ENCODE measurements at regions not wholly inside any gene's neighbourhood (a gene's known extent, or its start where the extent isn't known, plus 50 kb on each side); places are given as distances from the start of the nearest gene placed in this dataset.
"Not testable (repeated sequence)": the region's sequence is repeated elsewhere in the genome, so short reads cannot be mapped to it uniquely, and the experiment has no call there.

DNA sequence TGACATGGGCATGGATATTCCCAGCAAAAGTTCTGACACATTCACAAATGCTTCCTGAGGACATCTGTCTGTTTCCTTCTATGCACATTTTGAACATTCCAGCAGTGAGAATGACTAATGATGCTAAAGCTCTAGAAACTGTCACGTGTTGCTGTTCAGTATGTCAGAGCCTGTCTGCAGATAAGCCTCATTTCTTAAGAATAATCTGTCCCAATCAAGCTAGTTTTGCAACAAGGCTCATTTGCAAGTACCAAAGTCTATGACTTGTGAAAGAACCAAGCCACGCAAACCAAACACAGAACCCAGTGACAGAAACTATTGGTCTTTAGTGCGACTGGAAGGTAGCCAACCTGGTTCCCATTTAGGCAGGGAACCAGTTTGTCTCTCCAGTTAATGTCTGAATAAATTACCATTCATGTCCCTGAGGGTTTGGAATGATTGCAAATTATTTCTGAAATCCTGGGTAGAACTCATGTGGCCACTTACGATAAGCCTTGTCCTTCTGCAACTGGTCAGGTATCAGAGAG lies 178.5 kb downstream of the C9orf152 start:
- DNase-seq = no peak

DNA sequence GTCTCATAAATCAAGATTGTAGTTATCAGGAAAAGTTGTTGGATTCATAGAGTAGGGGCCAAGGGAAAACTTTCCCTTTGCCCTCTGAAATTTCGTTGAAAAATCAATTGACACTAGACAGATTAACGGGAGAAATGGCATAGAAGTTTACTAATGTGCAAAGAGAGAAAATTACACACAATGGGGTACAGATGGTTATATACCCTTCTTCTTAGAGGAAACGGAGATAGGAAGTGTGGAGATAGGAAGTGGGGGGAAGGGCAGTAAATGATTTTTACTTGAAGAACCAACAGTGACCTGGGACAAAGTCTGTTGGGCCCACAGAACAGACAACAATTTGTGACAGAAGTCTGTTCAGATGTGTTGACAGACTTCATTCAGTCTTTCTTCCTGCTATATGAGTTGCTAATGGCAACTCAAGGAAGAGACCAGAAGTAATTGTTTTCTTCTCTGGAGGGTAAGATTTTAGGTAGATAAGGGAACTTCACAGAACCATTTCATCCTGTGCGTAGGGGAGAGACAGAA lies 177.9 kb downstream of the C9orf152 start:
- DNase-seq = no peak

GRCh38 chr9:110030632-110031031 lies 177.3 kb downstream of the C9orf152 start:
- DNase-seq = no peak

- DNase-seq = no peak
These were observed 176.3 kb downstream of the C9orf152 start for GRCh38 chr9:110031511-110032173.

GRCh38 chr9:110032532-110032931 lies 175.4 kb downstream of the C9orf152 start:
- DNase-seq = not testable (repeated sequence)

- DNase-seq = no peak
These were observed 174.1 kb downstream of the C9orf152 start for GRCh38 chr9:110033869-110034268.

- DNase-seq = no peak
These were observed 171.7 kb downstream of the C9orf152 start for GRCh38 chr9:110036286-110036685.

DNA sequence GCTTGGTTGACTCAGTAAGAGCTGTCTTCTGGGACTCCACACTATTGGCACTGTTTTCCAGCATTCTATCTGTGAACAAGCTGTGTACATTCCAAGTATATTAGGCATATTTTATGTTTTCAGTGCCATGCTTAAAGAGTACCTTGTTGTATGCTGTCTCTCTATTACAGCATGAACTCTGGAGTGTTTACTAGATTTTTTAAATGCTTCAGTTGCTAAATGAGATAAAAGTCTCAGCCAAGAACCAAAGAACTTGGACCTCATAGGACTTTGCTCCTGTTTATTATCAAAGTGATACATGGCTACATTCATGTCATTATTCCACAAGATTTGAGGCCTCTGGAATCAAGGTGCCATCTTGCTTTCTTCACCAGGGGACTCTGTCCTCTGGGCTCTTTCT lies 167.2 kb downstream of the C9orf152 start:
- DNase-seq = no peak

- DNase-seq = no peak
These were observed 166.5 kb downstream of the C9orf152 start for GRCh38 chr9:110041452-110041851.

DNA sequence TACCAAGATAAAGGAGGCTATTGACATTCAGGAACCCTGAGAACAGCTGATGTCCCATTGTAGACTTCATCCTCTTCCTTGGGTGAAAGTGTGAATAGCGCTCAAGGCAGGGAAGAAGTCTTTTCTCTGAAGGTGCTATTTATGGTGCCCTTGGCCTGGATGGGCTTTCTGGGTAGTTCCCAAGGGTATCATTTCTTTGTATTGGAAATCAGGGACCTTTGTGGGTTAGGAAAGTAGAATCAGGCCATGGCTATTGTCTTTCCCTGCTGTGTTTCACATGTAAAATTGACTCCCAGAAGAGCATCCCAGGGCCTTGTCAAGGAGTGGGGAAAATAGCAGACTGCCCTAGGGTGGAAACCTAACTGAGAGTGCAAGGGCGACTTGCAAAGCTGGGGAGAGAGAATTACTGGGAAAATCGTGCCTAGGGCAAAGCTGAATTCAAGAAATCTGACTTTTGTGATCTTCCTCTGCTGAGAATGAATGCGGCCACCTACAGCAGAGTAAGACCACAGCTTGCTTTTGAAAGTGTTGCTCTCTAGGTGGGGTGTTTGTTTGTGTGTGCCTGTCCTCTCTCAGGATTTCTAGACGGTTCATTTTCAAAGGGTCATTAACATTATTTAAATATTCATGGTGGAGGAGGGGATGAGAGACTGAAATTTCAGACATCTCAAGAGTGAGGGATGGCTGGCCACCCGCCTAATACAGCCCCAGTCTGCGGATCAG lies 160.6 kb downstream of the C9orf152 start:
- no peak for DNase-seq

- peak; percentile 52 for DNase-seq
These were observed 160.0 kb downstream of the C9orf152 start for GRCh38 chr9:110047955-110048402.

GRCh38 chr9:110048403-110048975 lies 159.5 kb downstream of the C9orf152 start:
- peak; percentile 85 for DNase-seq

DNA sequence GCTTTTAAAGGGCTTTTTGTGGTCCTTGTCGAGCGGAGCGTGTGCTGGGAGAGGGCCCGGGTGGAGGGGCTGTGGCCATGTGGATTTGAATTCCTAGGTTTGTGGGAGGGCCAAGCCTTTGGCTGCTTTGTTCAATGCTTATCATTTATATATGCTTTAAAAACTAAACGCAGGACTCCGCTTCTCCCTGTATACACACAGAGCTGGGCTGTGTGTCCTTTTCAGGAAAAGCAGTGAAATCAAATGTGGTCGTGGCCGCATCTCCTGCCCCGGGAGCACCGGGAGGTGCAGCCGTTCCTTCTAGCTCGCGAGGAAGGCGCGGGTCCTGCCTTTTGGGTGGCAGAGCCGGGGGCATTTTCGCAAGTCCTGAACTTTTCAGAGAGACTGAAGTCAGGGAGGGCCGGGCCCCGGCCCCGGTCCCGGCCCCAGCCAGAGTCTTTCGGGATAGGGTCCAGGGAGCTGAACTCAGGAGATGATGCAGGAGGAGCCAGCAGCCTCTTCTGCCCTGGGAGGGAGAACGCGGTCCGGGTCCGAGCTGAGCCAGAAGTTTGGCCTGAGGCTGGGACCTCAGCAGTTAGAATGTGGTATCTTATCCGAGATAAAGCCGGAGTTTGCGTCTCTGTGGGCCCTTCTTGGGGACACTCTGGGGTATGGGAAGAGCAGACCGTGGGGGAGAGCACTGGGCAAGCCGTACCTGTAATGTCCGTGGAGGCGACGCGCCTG lies 158.8 kb downstream of the C9orf152 start:
- DNase-seq = peak; percentile 63

- no peak for DNase-seq
These were observed 158.1 kb downstream of the C9orf152 start for GRCh38 chr9:110049699-110050450.

DNA sequence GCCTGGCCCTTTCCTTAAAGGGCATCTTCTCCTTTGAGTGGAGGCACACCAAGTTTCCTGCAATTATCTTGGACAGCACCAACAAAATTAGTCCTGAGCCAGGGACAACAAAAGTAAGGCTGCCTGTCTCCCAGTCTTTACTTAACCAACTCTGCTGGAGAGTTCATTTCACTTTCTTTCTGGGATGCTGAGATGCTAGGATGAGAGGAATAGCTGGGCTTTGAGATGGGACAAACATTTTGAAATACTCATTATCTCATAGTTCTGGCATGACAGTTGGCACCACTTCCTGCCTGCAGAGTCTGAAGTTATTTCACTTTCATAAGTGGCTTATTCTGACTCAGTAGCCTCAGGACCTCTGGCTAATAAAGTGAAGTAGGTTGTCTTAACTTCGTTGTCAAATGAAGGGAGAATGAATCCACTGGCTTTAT lies 157.0 kb downstream of the C9orf152 start:
- DNase-seq = no peak

GRCh38 chr9:110056062-110056461 lies 151.9 kb downstream of the C9orf152 start:
- no peak for DNase-seq

DNA sequence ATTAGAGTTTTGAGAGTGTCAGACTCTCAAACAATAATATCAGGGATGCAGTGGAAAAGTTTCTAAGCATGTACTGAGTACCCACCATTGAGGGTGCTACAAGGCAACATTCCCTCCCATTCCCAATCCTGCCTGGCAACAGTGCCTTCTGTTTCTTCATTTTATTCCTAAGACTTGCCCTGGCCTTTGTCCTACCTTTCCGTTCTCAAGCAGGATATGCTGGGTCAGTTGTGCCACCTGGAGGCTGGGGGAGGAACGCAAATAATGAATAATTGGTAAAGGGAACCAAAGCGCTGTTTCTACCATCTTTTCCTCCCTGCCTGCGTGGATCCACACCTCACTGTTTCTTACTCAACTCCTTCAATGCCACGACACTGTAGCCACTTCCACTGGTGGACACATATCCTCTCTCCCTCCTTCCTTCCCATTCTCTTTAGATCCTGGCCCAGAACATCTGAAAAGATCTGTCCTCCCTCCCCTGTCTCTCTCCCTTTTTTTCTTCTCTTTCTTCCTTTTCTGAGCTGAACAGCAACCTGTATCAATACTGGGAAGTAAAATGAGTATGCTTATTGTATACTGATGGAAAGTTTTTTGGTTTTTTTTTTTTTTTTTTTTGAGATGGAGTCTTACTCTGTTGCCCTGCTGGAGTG lies 149.5 kb downstream of the C9orf152 start:
- DNase-seq = no peak

- no peak for DNase-seq
These were observed 148.5 kb downstream of the C9orf152 start for GRCh38 chr9:110059461-110059860.

DNA sequence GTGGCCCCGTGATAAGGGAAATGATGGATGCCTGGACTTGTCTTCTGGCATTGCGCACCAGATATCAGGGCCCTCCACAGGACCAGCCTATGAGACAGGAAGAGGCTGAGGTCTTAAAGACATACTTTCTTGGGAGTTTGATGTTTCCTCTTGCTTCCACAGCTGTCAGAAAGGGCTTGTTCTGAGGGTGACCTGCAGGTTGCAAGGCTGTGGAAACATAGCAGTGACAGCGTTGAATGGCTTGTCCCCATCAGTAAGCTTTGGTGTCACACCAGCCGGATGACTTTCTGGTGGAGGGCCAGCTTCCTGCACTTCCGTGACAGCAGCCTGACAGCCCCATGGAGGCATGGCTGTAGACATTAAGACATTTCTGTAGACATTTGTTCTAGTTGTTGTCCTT lies 143.2 kb downstream of the C9orf152 start:
- no peak for DNase-seq

- no peak for DNase-seq
These were observed 142.4 kb downstream of the C9orf152 start for GRCh38 chr9:110065532-110065931.

- no peak for DNase-seq
These were observed 140.8 kb downstream of the C9orf152 start for GRCh38 chr9:110066929-110067716.
